Eye (tissue), 1 donor: ENCODE measurements at regions not wholly inside any gene's neighbourhood (a gene's known extent, or its start where the extent isn't known, plus 50 kb on each side); places are given as distances from the start of the nearest gene placed in this dataset.

ENCODE experiments used
- DNase-seq: peaks from one replicate; pipeline ENCODE4 v3.0.0-alpha.2; 2015

GRCh38 chr20:60599381-60599780, 641.2 kb downstream of the CDH26 start:
- no peak for DNase-seq

GRCh38 chr20:60600036-60600435, 641.8 kb downstream of the CDH26 start:
- no peak for DNase-seq

- DNase-seq, result no peak
These were observed 628.0 kb upstream of the CDH4 start for GRCh38 chr20:60624066-60624465.

GRCh38 chr20:60627751-60628565, 624.1 kb upstream of the CDH4 start:
- DNase-seq, result peak; percentile 35

GRCh38 chr20:60628749-60629148, 623.3 kb upstream of the CDH4 start:
- DNase-seq, result peak; percentile 91

GRCh38 chr20:60629206-60629605, 622.9 kb upstream of the CDH4 start:
- no peak for DNase-seq

GRCh38 chr20:60630609-60631008, 621.5 kb upstream of the CDH4 start:
- DNase-seq, result peak; percentile 89

- no peak for DNase-seq
These were observed 620.3 kb upstream of the CDH4 start for GRCh38 chr20:60631585-60632287.

GRCh38 chr20:60632391-60633262, 619.4 kb upstream of the CDH4 start:
- no peak for DNase-seq

- DNase-seq, result peak; percentile 72
These were observed 617.4 kb upstream of the CDH4 start for GRCh38 chr20:60634491-60635172.

- DNase-seq, result no peak
These were observed 615.6 kb upstream of the CDH4 start for GRCh38 chr20:60636417-60636816.

GRCh38 chr20:60637801-60638200, 614.3 kb upstream of the CDH4 start:
- DNase-seq, result no peak

- DNase-seq, result no peak
These were observed 613.5 kb upstream of the CDH4 start for GRCh38 chr20:60638430-60639098.

- DNase-seq, result no peak
These were observed 610.1 kb upstream of the CDH4 start for GRCh38 chr20:60641879-60642447.

- no peak for DNase-seq
These were observed 609.5 kb upstream of the CDH4 start for GRCh38 chr20:60642541-60642940.

- no peak for DNase-seq
These were observed 603.5 kb upstream of the CDH4 start for GRCh38 chr20:60648556-60648955.

- DNase-seq, result no peak
These were observed 602.5 kb upstream of the CDH4 start for GRCh38 chr20:60649541-60649940.

GRCh38 chr20:60650087-60650486, 602.0 kb upstream of the CDH4 start:
- DNase-seq, result no peak

- DNase-seq, result no peak
These were observed 600.0 kb upstream of the CDH4 start for GRCh38 chr20:60652046-60652445.

GRCh38 chr20:60652615-60653014, 599.4 kb upstream of the CDH4 start:
- DNase-seq, result no peak

- no peak for DNase-seq
These were observed 598.8 kb upstream of the CDH4 start for GRCh38 chr20:60653111-60653845.
